GM19023 (cell line): ENCODE measurements at regions not wholly inside any gene's neighbourhood (a gene's known extent, or its start where the extent isn't known, plus 50 kb on each side); places are given as distances from the start of the nearest gene placed in this dataset.
"Not testable (repeated sequence)": the region's sequence is repeated elsewhere in the genome, so short reads cannot be mapped to it uniquely, and the experiment has no call there.

ENCODE experiments used
- ATAC-seq: cut with Tn5 transposase; IDR thresholded peaks from one replicate; pipeline ENCODE4 v1.9.1; 2021; ENCODE audit warnings: mild to moderate bottlenecking, moderate library complexity; ENCODE audit not compliant: unreplicated experiment

GRCh38 chr10:111560027-111560426, 483.2 kb downstream of the ADRA2A start:
- no peak for ATAC-seq

GRCh38 chr10:111561124-111561523, 484.3 kb downstream of the ADRA2A start:
- ATAC-seq, result no peak

GRCh38 chr10:111565542-111565941, 488.7 kb downstream of the ADRA2A start:
- ATAC-seq, result no peak

- ATAC-seq, result no peak
Measured at GRCh38 chr10:111578076-111578475, 501.2 kb downstream of the ADRA2A start.

- ATAC-seq, result no peak
Measured at GRCh38 chr10:111579473-111579872, 502.6 kb downstream of the ADRA2A start.

GRCh38 chr10:111590703-111591102, 513.9 kb downstream of the ADRA2A start:
- ATAC-seq, result no peak

- ATAC-seq, result no peak
Measured at GRCh38 chr10:111593578-111593977, 516.7 kb downstream of the ADRA2A start.

- ATAC-seq, result no peak
Measured at GRCh38 chr10:111595173-111595572, 518.3 kb downstream of the ADRA2A start.

GRCh38 chr10:111598433-111599059, 521.7 kb downstream of the ADRA2A start:
- ATAC-seq, result peak; percentile 90

GRCh38 chr10:111599943-111600342, 523.1 kb downstream of the ADRA2A start:
- no peak for ATAC-seq

- ATAC-seq, result no peak
Measured at GRCh38 chr10:111600772-111601171, 523.9 kb downstream of the ADRA2A start.

- ATAC-seq, result no peak
Measured at GRCh38 chr10:111612273-111612672, 535.4 kb downstream of the ADRA2A start.

- no peak for ATAC-seq
Measured at GRCh38 chr10:111634191-111634590, 549.4 kb downstream of the GPAM start.

GRCh38 chr10:111646021-111646420, 537.5 kb downstream of the GPAM start:
- ATAC-seq, result no peak

GRCh38 chr10:111648046-111648445, 535.5 kb downstream of the GPAM start:
- no peak for ATAC-seq

GRCh38 chr10:111649080-111649479, 534.5 kb downstream of the GPAM start:
- not testable (repeated sequence) for ATAC-seq

GRCh38 chr10:111650088-111650487, 533.5 kb downstream of the GPAM start:
- no peak for ATAC-seq

- no peak for ATAC-seq
Measured at GRCh38 chr10:111656066-111656465, 527.5 kb downstream of the GPAM start.

- no peak for ATAC-seq
Measured at GRCh38 chr10:111677759-111678158, 505.8 kb downstream of the GPAM start.

GRCh38 chr10:111686796-111687195, 496.8 kb downstream of the GPAM start:
- no peak for ATAC-seq

GRCh38 chr10:111698711-111699110, 484.9 kb downstream of the GPAM start:
- ATAC-seq, result no peak

- no peak for ATAC-seq
Measured at GRCh38 chr10:111703986-111704385, 479.6 kb downstream of the GPAM start.

GRCh38 chr10:111705021-111705420, 478.5 kb downstream of the GPAM start:
- ATAC-seq, result no peak
